ENCODE measurements at regions not wholly inside any gene's neighbourhood (a gene's known extent, or its start where the extent isn't known, plus 50 kb on each side); places are given as distances from the start of the nearest gene placed in this dataset.

GRCh38 chr18:76668119-76668518 lies 154.2 kb upstream of the ZNF236 start:
- no peak overlapping the region for H3K56ac ChIP-seq (replicated peaks; ENCODE audit: insufficient read length, low read depth, low read length)
- H3K4ac ChIP-seq (replicated peaks; ENCODE audit: insufficient read length, low read depth, low read length): no peak overlapping the region
- H3K18ac ChIP-seq (ENCODE audit: extremely low read depth, low read length): no peak overlapping the region; the same call in 1 of the 2 replicates
- FAIRE-seq: no peak
- no peak overlapping the region for H4K8ac ChIP-seq (ENCODE audit: extremely low read depth, insufficient read depth, low read length)
- ChIA-PET POLR2A (ENCODE audit: partially characterized antibody) (no interaction called here), CTCF (ENCODE audit: partially characterized antibody) (interaction anchor here (1.0 to 6.2 kb wide), 5 partner anchors 9 to 41 kb away, joined by 3 to 47 read pairs (median 3); no protein-coding TSS in a partner anchor)
- H2BK15ac ChIP-seq (ENCODE audit: low read length): 0 out of 2 replicates have a peak overlapping the region, but pooled peaks have one; percentile 75
- DNase-seq (ENCODE audit: low read depth in 1 of 2, low spot score in 2 of 2): no peak
- no peak overlapping the region for H2BK5ac ChIP-seq (ENCODE audit: low read depth, low read length)
- H2BK120ac ChIP-seq (replicated peaks; ENCODE audit: low read depth, low read length): no peak overlapping the region
- H3K14ac ChIP-seq (ENCODE audit: insufficient read length): no peak overlapping the region
- H4K91ac ChIP-seq (replicated peaks; ENCODE audit: insufficient read length, low read length): no peak overlapping the region
- no peaks in the 10 kb centered on the region for H3K36me3 ChIP-seq (ENCODE audit: control insufficient read depth in 2 of 4, insufficient read depth in 4 of 4, low read length in 3 of 4)
- H3K23me2 ChIP-seq (ENCODE audit: low read depth, low read length): no peaks in the 10 kb centered on the region; the same call in 1 of the 2 replicates
- H3K27ac ChIP-seq (ENCODE audit: low read depth, low read length): no peak overlapping the region
- H4K5ac ChIP-seq (ENCODE audit: insufficient read length, low read depth, low read length): no peak overlapping the region
- no peak overlapping the region for H2BK12ac ChIP-seq (ENCODE audit: low read depth, low read length)
- no peak overlapping the region for H2BK20ac ChIP-seq (ENCODE audit: low read length)
- no peak overlapping the region for H2AK5ac ChIP-seq (ENCODE audit: low read depth, low read length)
- peak overlapping the region; percentile 54; the same call in 1 of the 2 replicates for H2AFZ ChIP-seq (ENCODE audit: low read length)
- H3K79me2 ChIP-seq (ENCODE audit: control insufficient read depth in 1 of 2, insufficient read depth in 2 of 2, low read length in 2 of 2): no peaks in the 10 kb centered on the region
- no peak overlapping the region for H3K4me3 ChIP-seq (ENCODE audit: extremely low read depth in 1 of 4, insufficient read depth in 2 of 4, low read depth in 3 of 4, low read length in 4 of 4)
- no peak overlapping the region for H3K4me2 ChIP-seq (ENCODE audit: insufficient read depth in 1 of 2, low read depth in 2 of 2, low read length in 2 of 2)
- H3K9ac ChIP-seq (replicated peaks in 1 of 4; ENCODE audit: extremely low read depth in 1 of 4, low read depth in 3 of 4, low read length in 3 of 4): no peak overlapping the region
- H3K4me1 ChIP-seq (replicated peaks in 1 of 4; ENCODE audit: control insufficient read depth in 3 of 4, insufficient read depth in 4 of 4, low read length in 3 of 4): peaks cover 0 to 8% (median 0%) of the 10 kb centered on the region in 4 experiments; a peak in 1 of 7 replicates
- H3K79me1 ChIP-seq (ENCODE audit: low read depth, low read length): no peaks in the 10 kb centered on the region
- no peak overlapping the region for H3K23ac ChIP-seq (ENCODE audit: insufficient read length)
- no peaks in the 10 kb centered on the region for H4K20me1 ChIP-seq (replicated peaks in 1 of 2; ENCODE audit: control insufficient read depth in 1 of 2, insufficient read depth in 2 of 2, low read length in 2 of 2)
- 93% methylated on average over 8 of the region's 8 CpGs; no CpG with 5 or more reads in 1 of the 2 experiments for WGBS, 2 experiments (ENCODE audit: extremely low coverage in 1 of 2, insufficient coverage in 1 of 2, insufficient read length in 1 of 2, insufficient replicate concordance in 2 of 2, low coverage in 1 of 2, low lambda C conversion rate in 2 of 2, missing lambda C conversion rate in 1 of 2)
- no peaks in the 10 kb centered on the region for H3K9me3 ChIP-seq (ENCODE audit: insufficient read depth in 2 of 2, low read depth in 1 of 2, low read length in 1 of 2)
- H3K27me3 ChIP-seq (replicated peaks in 1 of 4; ENCODE audit: control insufficient read depth in 3 of 4, extremely low read depth in 1 of 4, insufficient read depth in 3 of 4, low read length in 3 of 4): no peaks in the 10 kb centered on the region
- TF ChIP-seq SIX5 (IDR thresholded peaks at IDR 0.05; ENCODE audit: low read depth, low read length): no peak
- no peak for TF ChIP-seq SP4 (IDR thresholded peaks at IDR 0.05; ENCODE audit: low read length)
- TF ChIP-seq, protein P1, sequence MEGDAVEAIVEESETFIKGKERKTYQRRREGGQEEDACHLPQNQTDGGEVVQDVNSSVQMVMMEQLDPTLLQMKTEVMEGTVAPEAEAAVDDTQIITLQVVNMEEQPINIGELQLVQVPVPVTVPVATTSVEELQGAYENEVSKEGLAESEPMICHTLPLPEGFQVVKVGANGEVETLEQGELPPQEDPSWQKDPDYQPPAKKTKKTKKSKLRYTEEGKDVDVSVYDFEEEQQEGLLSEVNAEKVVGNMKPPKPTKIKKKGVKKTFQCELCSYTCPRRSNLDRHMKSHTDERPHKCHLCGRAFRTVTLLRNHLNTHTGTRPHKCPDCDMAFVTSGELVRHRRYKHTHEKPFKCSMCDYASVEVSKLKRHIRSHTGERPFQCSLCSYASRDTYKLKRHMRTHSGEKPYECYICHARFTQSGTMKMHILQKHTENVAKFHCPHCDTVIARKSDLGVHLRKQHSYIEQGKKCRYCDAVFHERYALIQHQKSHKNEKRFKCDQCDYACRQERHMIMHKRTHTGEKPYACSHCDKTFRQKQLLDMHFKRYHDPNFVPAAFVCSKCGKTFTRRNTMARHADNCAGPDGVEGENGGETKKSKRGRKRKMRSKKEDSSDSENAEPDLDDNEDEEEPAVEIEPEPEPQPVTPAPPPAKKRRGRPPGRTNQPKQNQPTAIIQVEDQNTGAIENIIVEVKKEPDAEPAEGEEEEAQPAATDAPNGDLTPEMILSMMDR (IDR thresholded peaks at IDR 0.05; ENCODE audit: control extremely low read depth in 1 of 3, insufficient read depth in 1 of 3, low read depth in 1 of 3, low read length in 3 of 3): no peak
- TF ChIP-seq YY1 (IDR thresholded peaks at IDR 0.05; ENCODE audit: low read depth, low read length): no peak
- no peak for TF ChIP-seq CREB1 (IDR thresholded peaks at IDR 0.05)
- TF ChIP-seq RNF2 (IDR thresholded peaks at IDR 0.05; ENCODE audit: borderline replicate concordance, low read depth, low read length, missing control alignments, poor library complexity, severe bottlenecking): no peak
- no peak for TF ChIP-seq KDM5A (IDR thresholded peaks at IDR 0.05; ENCODE audit: low read length)
- no peak for TF ChIP-seq JUND (IDR thresholded peaks at IDR 0.05; ENCODE audit: low read length)
- no peak for TF ChIP-seq SIN3A (conservative IDR thresholded peaks at IDR 0.05 in 1 of 2, IDR thresholded peaks at IDR 0.05 in 1 of 2; ENCODE audit: low read depth in 1 of 2, low read length in 2 of 2)
- no peak for TF ChIP-seq CBX5 (IDR thresholded peaks at IDR 0.05; ENCODE audit: low read depth, low read length)
- TF ChIP-seq TEAD4 (IDR thresholded peaks at IDR 0.05; ENCODE audit: low read depth, low read length): no peak
- no peak for TF ChIP-seq POLR2AphosphoS5 (IDR thresholded peaks at IDR 0.05; ENCODE audit: low read depth, low read length)
- no peak for TF ChIP-seq BCL11A (IDR thresholded peaks at IDR 0.05; ENCODE audit: low read depth in 2 of 2, low read length in 2 of 2)

Measured in H1 (cell line).